Ovary (tissue), 7 donors: ENCODE measurements at regions not wholly inside any gene's neighbourhood (a gene's known extent, or its start where the extent isn't known, plus 50 kb on each side); places are given as distances from the start of the nearest gene placed in this dataset.

ENCODE experiments used
- DNase-seq, 5 donors: peaks; one replicate each; pipeline ENCODE4 v3.0.0-alpha.2; 2019 to 2020
- H3K27ac ChIP-seq, 2 donors: fragments of 200-600 bp; one replicate each; pipeline versions ENCODE4 v1.5.1 to v1.8.0; 2019 to 2022
- H3K27me3 ChIP-seq: fragments of 200-600 bp; one replicate; pipeline ENCODE4 v1.8.0; 2022
- H3K36me3 ChIP-seq: fragments of 200-600 bp; sonication (generic); one replicate; pipeline ENCODE4 v1.5.1; 2019
- H3K4me1 ChIP-seq: one replicate; pipeline ENCODE4 v1.8.1; 2013; ENCODE audit warnings: mild to moderate bottlenecking, moderate library complexity; ENCODE audit not compliant: insufficient read depth
- H3K4me3 ChIP-seq: fragments of 200-600 bp; sonication (generic); one replicate; pipeline ENCODE4 v1.5.1; 2017
- H3K9me3 ChIP-seq, 2 donors: fragments of 200-600 bp in 1 of 2; sonication (generic) in 1 of 2; one replicate each; pipeline versions ENCODE4 v1.5.1 to v1.8.1; 2013 to 2019; ENCODE audit warnings: mild to moderate bottlenecking in 1 of 2, moderate library complexity in 1 of 2
- CTCF ChIP-seq, 3 donors: fragments of 450-650 bp in 2 of 3; fragments of 200-600 bp in 1 of 3; IDR thresholded peaks; one replicate each; pipeline versions ENCODE4 v1.5.1 to v1.8.0; 2016 to 2022; ENCODE audit warnings: antibody characterized with exemption in 3 of 3, mild to moderate bottlenecking in 1 of 3
- EP300 ChIP-seq: sonication (generic); formaldehyde crosslinking; IDR thresholded peaks from one replicate; pipeline ENCODE4 v1.6.1; 2017; ENCODE audit warnings: antibody characterized with exemption
- POLR2A ChIP-seq: fragments of 450-650 bp; IDR thresholded peaks from one replicate; pipeline ENCODE4 v1.6.1; 2017; ENCODE audit warnings: antibody characterized with exemption, mild to moderate bottlenecking, moderate library complexity
- WGBS, 3 donors: extraction: QIAGEN DNeasy Blood & Tissue Kit in 1 of 3; methylation state at CpG; one replicate each; pipeline versions ENCODE4 v1.1.5 to v1.1.7; 2013 to 2017; 5-methylcytosine and 5-hydroxymethylcytosine counted together
- intact Hi-C, 4 donors: fragments of 100-400 bp; cut with DNase I; formaldehyde crosslinking; loops; one replicate each; pipeline versions ENCODE4 v1.11.0 to v1.15.1; 2022 to 2023
- donor health status: DM: no; HTN: no; CAD: no; lungs with moderate emphysema.
- donor health status: DM: no; HTN: no; CAD: no.
- donor health status: Bipolar disorder and iron deficiency.
- donor health status: DM: no; HTN: no; CAD: no.
- donor health status: DM: yes; HTN: yes; CAD: no.

- intact Hi-C loops: no loop called here
- TF ChIP-seq EP300: no peak
- no peak for TF ChIP-seq POLR2A
- no peak for TF ChIP-seq CTCF (IDR thresholded peaks at IDR 0.05)
- Histone ChIP-seq H3K9me3 (no peaks in the 10 kb centered on the region), H3K36me3 (no peaks in the 10 kb centered on the region), H3K4me1 (peaks cover 2% of the 10 kb centered on the region), H3K4me3 (no peak overlapping the region), H3K27ac (no peak overlapping the region), H3K27me3 (no peaks in the 10 kb centered on the region)
- 23 to 31% (median 25%) methylated on average over 2 of the region's 2 CpGs for WGBS, 3 donors
- DNase-seq: no peak
Measured at GRCh38 chr17:68657576-68657975, 56.4 kb upstream of the FAM20A start.

- Histone ChIP-seq H3K27me3 (no peaks in the 10 kb centered on the region), H3K36me3 (no peaks in the 10 kb centered on the region), H3K4me3 (no peak overlapping the region), H3K9me3 (no peaks in the 10 kb centered on the region), H3K4me1 (peaks cover 2% of the 10 kb centered on the region), H3K27ac (no peak overlapping the region)
- intact Hi-C loops: no loop called here
- DNase-seq: no peak
- 9 to 18% (median 10%) methylated on average over 4 of the region's 4 CpGs for WGBS, 3 donors
- no peak for TF ChIP-seq POLR2A
- TF ChIP-seq EP300: no peak
- no peak for TF ChIP-seq CTCF (IDR thresholded peaks at IDR 0.05)
Measured at GRCh38 chr17:68657166-68657565, 56.0 kb upstream of the FAM20A start.

- Histone ChIP-seq H3K4me1 (peaks cover 2% of the 10 kb centered on the region), H3K36me3 (no peaks in the 10 kb centered on the region), H3K27ac (no peak overlapping the region), H3K4me3 (no peak overlapping the region), H3K27me3 (no peaks in the 10 kb centered on the region), H3K9me3 (no peaks in the 10 kb centered on the region)
- no peak for DNase-seq
- intact Hi-C loops: no loop called here
- TF ChIP-seq POLR2A (no peak), EP300 (no peak), CTCF (IDR thresholded peaks at IDR 0.05) (no peak)
- 63 to 78% (median 74%) methylated on average over 4 of the region's 4 CpGs for WGBS, 3 donors
Measured at GRCh38 chr17:68656666-68657065, 55.5 kb upstream of the FAM20A start.
